OCI-LY7 (cell line): ENCODE measurements at regions not wholly inside any gene's neighbourhood (a gene's known extent, or its start where the extent isn't known, plus 50 kb on each side); places are given as distances from the start of the nearest gene placed in this dataset.

Experiments used
- EZH2phosphoT487 ChIP-seq: fragments of 200-600 bp; sonication (generic); IDR thresholded peaks from 2 replicates; pipeline ENCODE4 v1.6.1; 2018; ENCODE audit warnings: low read depth, borderline replicate concordance, mild to moderate bottlenecking, mixed run types, antibody characterized with exemption, low read length, moderate library complexity, mixed read lengths
- TF ChIP-seq, protein P1 (sequence below): fragments of 200-600 bp; sonication (generic); conservative IDR thresholded peaks from 2 replicates; pipeline ENCODE4 v1.5.1; 2014; ENCODE audit warnings: mild to moderate bottlenecking, antibody characterized with exemption, low read length, moderate library complexity, mixed read lengths

DNA sequence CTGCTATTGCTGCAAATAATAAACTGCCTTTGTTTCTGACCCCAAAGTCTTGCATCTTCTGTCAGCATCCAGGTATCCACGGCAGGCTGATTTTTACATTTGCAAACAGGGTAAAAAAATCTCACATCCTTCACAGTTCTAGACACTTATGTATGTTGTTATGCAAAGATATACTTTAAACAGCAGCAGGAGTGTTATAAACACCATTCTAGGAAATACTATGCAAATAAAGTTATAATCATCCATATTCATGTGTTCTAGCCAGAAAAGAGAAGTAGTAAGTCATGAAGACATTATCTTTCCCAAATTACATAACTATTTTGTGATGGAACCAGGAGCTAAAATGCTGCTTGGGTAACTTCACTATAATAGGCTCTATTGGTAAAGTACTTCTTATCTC lies 534.2 kb downstream of the LTN1 start:
- TF ChIP-seq, protein P1, sequence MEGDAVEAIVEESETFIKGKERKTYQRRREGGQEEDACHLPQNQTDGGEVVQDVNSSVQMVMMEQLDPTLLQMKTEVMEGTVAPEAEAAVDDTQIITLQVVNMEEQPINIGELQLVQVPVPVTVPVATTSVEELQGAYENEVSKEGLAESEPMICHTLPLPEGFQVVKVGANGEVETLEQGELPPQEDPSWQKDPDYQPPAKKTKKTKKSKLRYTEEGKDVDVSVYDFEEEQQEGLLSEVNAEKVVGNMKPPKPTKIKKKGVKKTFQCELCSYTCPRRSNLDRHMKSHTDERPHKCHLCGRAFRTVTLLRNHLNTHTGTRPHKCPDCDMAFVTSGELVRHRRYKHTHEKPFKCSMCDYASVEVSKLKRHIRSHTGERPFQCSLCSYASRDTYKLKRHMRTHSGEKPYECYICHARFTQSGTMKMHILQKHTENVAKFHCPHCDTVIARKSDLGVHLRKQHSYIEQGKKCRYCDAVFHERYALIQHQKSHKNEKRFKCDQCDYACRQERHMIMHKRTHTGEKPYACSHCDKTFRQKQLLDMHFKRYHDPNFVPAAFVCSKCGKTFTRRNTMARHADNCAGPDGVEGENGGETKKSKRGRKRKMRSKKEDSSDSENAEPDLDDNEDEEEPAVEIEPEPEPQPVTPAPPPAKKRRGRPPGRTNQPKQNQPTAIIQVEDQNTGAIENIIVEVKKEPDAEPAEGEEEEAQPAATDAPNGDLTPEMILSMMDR, result no peak
- no peak for TF ChIP-seq EZH2phosphoT487
